Effector memory CD8-positive, alpha-beta T cell (primary cell): ENCODE measurements at regions not wholly inside any gene's neighbourhood (a gene's known extent, or its start where the extent isn't known, plus 50 kb on each side); places are given as distances from the start of the nearest gene placed in this dataset.

Experiments used
- ATAC-seq: fragments of 150-1000 bp; cut with Tn5 transposase; replicated peaks from 2 replicates; pipeline ENCODE4 v1.10.0; 2021; ENCODE audit warnings: mild to moderate bottlenecking, moderate library complexity
- DNase-seq, 3 experiments: peaks; one replicate each; pipeline ENCODE4 v3.0.0; 2021
- H3K27ac Mint-ChIP-seq, 2 donors: one replicate each; pipeline ENCODE4 v1.8.0; 2022; ENCODE audit warnings: mild to moderate bottlenecking in 2 of 2, mixed read lengths in 2 of 2, moderate library complexity in 2 of 2
- H3K27me3 Mint-ChIP-seq, 2 donors: one replicate each; pipeline ENCODE4 v1.8.0; 2022; ENCODE audit warnings: mixed read lengths in 2 of 2
- H3K36me3 Mint-ChIP-seq: one replicate; pipeline ENCODE4 v1.8.0; 2022; ENCODE audit warnings: mild to moderate bottlenecking, moderate library complexity, mixed read lengths; ENCODE audit not compliant: insufficient read depth
- H3K4me1 Mint-ChIP-seq, 2 donors: one replicate each; pipeline ENCODE4 v1.8.0; 2022; ENCODE audit warnings: low read depth in 2 of 2, mixed read lengths in 2 of 2
- H3K4me3 Mint-ChIP-seq, 2 donors: one replicate each; pipeline ENCODE4 v1.8.0; 2022; ENCODE audit warnings: mild to moderate bottlenecking in 2 of 2, mixed read lengths in 2 of 2, moderate library complexity in 2 of 2
- H3K9me3 Mint-ChIP-seq, 2 donors: one replicate each; pipeline ENCODE4 v1.8.0; 2022; ENCODE audit warnings: mixed read lengths in 2 of 2

- no peak for ATAC-seq
- H3K27ac Mint-ChIP-seq, result no peak overlapping the region
- DNase-seq, result no peak
- H3K36me3 Mint-ChIP-seq, result no peaks in the 10 kb centered on the region
- no peaks in the 10 kb centered on the region for H3K27me3 Mint-ChIP-seq
- no peaks in the 10 kb centered on the region for H3K9me3 Mint-ChIP-seq
- H3K4me3 Mint-ChIP-seq, result no peak overlapping the region
- no peaks in the 10 kb centered on the region for H3K4me1 Mint-ChIP-seq
Observed at GRCh38 chr13:99842405-99842804, 129.2 kb downstream of the ZIC5 start.

GRCh38 chr13:99836291-99836690, 135.3 kb downstream of the ZIC5 start:
- peak overlapping the region in 1 of 2 donors; percentile 15 for H3K27ac Mint-ChIP-seq
- peaks cover 13 to 18% of the 10 kb centered on the region in 2 donors for H3K4me1 Mint-ChIP-seq
- no peaks in the 10 kb centered on the region for H3K9me3 Mint-ChIP-seq
- ATAC-seq (no peak), DNase-seq (no peak)
- H3K27me3 Mint-ChIP-seq, result no peaks in the 10 kb centered on the region
- no peak overlapping the region for H3K4me3 Mint-ChIP-seq
- no peaks in the 10 kb centered on the region for H3K36me3 Mint-ChIP-seq

- no peak for DNase-seq
- no peaks in the 10 kb centered on the region for H3K27me3 Mint-ChIP-seq
- H3K36me3 Mint-ChIP-seq, result no peaks in the 10 kb centered on the region
- no peak overlapping the region for H3K4me3 Mint-ChIP-seq
- no peak for ATAC-seq
- peak overlapping the region; percentile 55 to 81 for H3K27ac Mint-ChIP-seq
- no peaks in the 10 kb centered on the region for H3K9me3 Mint-ChIP-seq
- H3K4me1 Mint-ChIP-seq, result peaks cover 13 to 18% of the 10 kb centered on the region in 2 donors
Observed at GRCh38 chr13:99835442-99835841, 136.1 kb downstream of the ZIC5 start.

GRCh38 chr13:99834246-99834645, 137.3 kb downstream of the ZIC5 start:
- H3K4me1 Mint-ChIP-seq, result peaks cover 15 to 18% of the 10 kb centered on the region in 2 donors
- DNase-seq (no peak), ATAC-seq (no peak)
- no peaks in the 10 kb centered on the region for H3K27me3 Mint-ChIP-seq
- H3K36me3 Mint-ChIP-seq, result no peaks in the 10 kb centered on the region
- peak overlapping the region in 1 of 2 donors; percentile 81 for H3K27ac Mint-ChIP-seq
- H3K4me3 Mint-ChIP-seq, result no peak overlapping the region
- no peaks in the 10 kb centered on the region for H3K9me3 Mint-ChIP-seq

- Mint-ChIP-seq H3K9me3 (no peaks in the 10 kb centered on the region), H3K36me3 (no peaks in the 10 kb centered on the region), H3K4me3 (no peak overlapping the region), H3K4me1 (peaks cover 15 to 18% of the 10 kb centered on the region in 2 donors), H3K27ac (no peak overlapping the region), H3K27me3 (no peaks in the 10 kb centered on the region)
- DNase-seq, result no peak
- no peak for ATAC-seq
Observed at GRCh38 chr13:99832347-99832746, 139.2 kb downstream of the ZIC5 start.

- Mint-ChIP-seq H3K9me3 (no peaks in the 10 kb centered on the region), H3K4me3 (no peak overlapping the region), H3K36me3 (no peaks in the 10 kb centered on the region), H3K4me1 (peaks cover 14 to 15% of the 10 kb centered on the region in 2 donors), H3K27ac (no peak overlapping the region), H3K27me3 (no peaks in the 10 kb centered on the region)
- DNase-seq, result no peak
- no peak for ATAC-seq
Observed at GRCh38 chr13:99830931-99831330, 140.6 kb downstream of the ZIC5 start.

- H3K27ac Mint-ChIP-seq, result no peak overlapping the region
- ATAC-seq (no peak), DNase-seq (no peak)
- peaks cover 3% of the 10 kb centered on the region in 2 donors for H3K4me1 Mint-ChIP-seq
- H3K4me3 Mint-ChIP-seq, result no peak overlapping the region
- no peaks in the 10 kb centered on the region for H3K27me3 Mint-ChIP-seq
- no peaks in the 10 kb centered on the region for H3K36me3 Mint-ChIP-seq
- H3K9me3 Mint-ChIP-seq, result no peaks in the 10 kb centered on the region
Observed at GRCh38 chr13:99829593-99830239, 141.9 kb downstream of the ZIC5 start.

GRCh38 chr13:99829161-99829560, 142.4 kb downstream of the ZIC5 start:
- DNase-seq (no peak), ATAC-seq (no peak)
- H3K27me3 Mint-ChIP-seq, result no peaks in the 10 kb centered on the region
- no peaks in the 10 kb centered on the region for H3K9me3 Mint-ChIP-seq
- no peak overlapping the region for H3K27ac Mint-ChIP-seq
- peaks cover 0 to 2% of the 10 kb centered on the region in 2 donors for H3K4me1 Mint-ChIP-seq
- H3K36me3 Mint-ChIP-seq, result no peaks in the 10 kb centered on the region
- no peak overlapping the region for H3K4me3 Mint-ChIP-seq

- Mint-ChIP-seq H3K36me3 (no peaks in the 10 kb centered on the region), H3K4me3 (no peak overlapping the region), H3K4me1 (peaks cover 0 to 2% of the 10 kb centered on the region in 2 donors), H3K9me3 (no peaks in the 10 kb centered on the region), H3K27me3 (no peaks in the 10 kb centered on the region), H3K27ac (no peak overlapping the region)
- DNase-seq (no peak), ATAC-seq (no peak)
Observed at GRCh38 chr13:99828735-99829134, 142.8 kb downstream of the ZIC5 start.

GRCh38 chr13:99828123-99828522, 143.4 kb downstream of the ZIC5 start:
- DNase-seq, result no peak
- ATAC-seq, result no peak
- peaks cover 0 to 2% of the 10 kb centered on the region in 2 donors for H3K4me1 Mint-ChIP-seq
- H3K36me3 Mint-ChIP-seq, result no peaks in the 10 kb centered on the region
- no peaks in the 10 kb centered on the region for H3K27me3 Mint-ChIP-seq
- H3K9me3 Mint-ChIP-seq, result no peaks in the 10 kb centered on the region
- no peak overlapping the region for H3K27ac Mint-ChIP-seq
- no peak overlapping the region for H3K4me3 Mint-ChIP-seq

GRCh38 chr13:99827011-99827772, 144.4 kb downstream of the ZIC5 start:
- DNase-seq, result no peak
- no peak overlapping the region for H3K27ac Mint-ChIP-seq
- no peaks in the 10 kb centered on the region for H3K36me3 Mint-ChIP-seq
- ATAC-seq, result no peak
- peaks cover 0 to 2% of the 10 kb centered on the region in 2 donors for H3K4me1 Mint-ChIP-seq
- H3K9me3 Mint-ChIP-seq, result no peaks in the 10 kb centered on the region
- H3K27me3 Mint-ChIP-seq, result no peaks in the 10 kb centered on the region
- H3K4me3 Mint-ChIP-seq, result no peak overlapping the region

- H3K27ac Mint-ChIP-seq, result no peak overlapping the region
- H3K4me3 Mint-ChIP-seq, result no peak overlapping the region
- no peaks in the 10 kb centered on the region for H3K27me3 Mint-ChIP-seq
- DNase-seq, result no peak
- no peak for ATAC-seq
- H3K36me3 Mint-ChIP-seq, result no peaks in the 10 kb centered on the region
- peaks cover 0 to 1% of the 10 kb centered on the region in 2 donors for H3K4me1 Mint-ChIP-seq
- no peaks in the 10 kb centered on the region for H3K9me3 Mint-ChIP-seq
Observed at GRCh38 chr13:99823961-99824360, 147.6 kb downstream of the ZIC5 start.

- Mint-ChIP-seq H3K36me3 (no peaks in the 10 kb centered on the region), H3K27ac (no peak overlapping the region), H3K4me1 (peaks cover 9 to 11% of the 10 kb centered on the region in 2 donors), H3K9me3 (no peaks in the 10 kb centered on the region), H3K27me3 (no peaks in the 10 kb centered on the region), H3K4me3 (no peak overlapping the region)
- no peak for DNase-seq
- no peak for ATAC-seq
Observed at GRCh38 chr13:99822820-99823219, 148.7 kb downstream of the ZIC5 start.

GRCh38 chr13:99821741-99822140, 149.8 kb downstream of the ZIC5 start:
- Mint-ChIP-seq H3K4me3 (no peak overlapping the region), H3K27me3 (no peaks in the 10 kb centered on the region)
- ATAC-seq, result no peak

More at GRCh38 chr13:99821741-99822140, 149.8 kb downstream of the ZIC5 start:
- no peaks in the 10 kb centered on the region for H3K36me3 Mint-ChIP-seq
- no peaks in the 10 kb centered on the region for H3K9me3 Mint-ChIP-seq
- H3K27ac Mint-ChIP-seq, result no peak overlapping the region
- H3K4me1 Mint-ChIP-seq, result peaks cover 15 to 19% of the 10 kb centered on the region in 2 donors
- DNase-seq, result no peak
